ENCODE measurements at regions not wholly inside any gene's neighbourhood (a gene's known extent, or its start where the extent isn't known, plus 50 kb on each side); places are given as distances from the start of the nearest gene placed in this dataset.

DNA sequence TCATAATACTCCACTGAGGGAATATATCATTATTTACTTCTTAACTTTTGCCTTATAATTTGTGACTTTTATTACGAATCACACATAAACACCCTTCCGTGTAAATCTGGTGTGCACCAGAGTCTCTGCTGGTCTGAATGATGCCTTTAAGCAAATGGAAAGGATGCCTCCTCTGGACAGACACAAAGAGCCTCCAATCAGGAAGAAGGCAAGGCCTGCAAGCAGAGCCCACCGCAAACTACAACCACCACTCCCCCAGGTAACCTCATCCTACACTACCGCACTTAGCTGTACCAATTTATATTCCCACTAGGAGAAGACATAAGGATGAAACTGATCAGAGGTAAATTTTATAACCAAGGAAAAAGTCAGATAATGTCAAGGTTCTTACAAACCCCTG lies 137.6 kb downstream of the KLF12 start:
- Histone ChIP-seq H3K27me3 (ENCODE audit: control insufficient read depth, insufficient read depth, low read length) (no peaks in the 10 kb centered on the region), H3K4me2 (ENCODE audit: low read depth, low read length) (no peak overlapping the region), H3K23ac (ENCODE audit: low read depth, low read length) (no peak overlapping the region), H2AK9ac (replicated peaks; ENCODE audit: low read depth, low read length, poor library complexity) (no peak overlapping the region), H2AK5ac (ENCODE audit: low read depth, low read length) (no peak overlapping the region), H2BK20ac (ENCODE audit: low read depth, low read length) (no peak overlapping the region), H3K79me1 (ENCODE audit: low read depth in 1 of 2, low read length in 2 of 2) (peaks cover 34 to 46% of the 10 kb centered on the region in 2 experiments), H3K56ac (ENCODE audit: extremely low read depth, insufficient read depth, low read length) (no peak overlapping the region), H4K20me1 (ENCODE audit: insufficient read depth, low read length) (peaks cover 4% of the 10 kb centered on the region; the same call in 1 of the 2 replicates), H3K4me3 (ENCODE audit: insufficient read depth, low read depth, low read length) (no peak overlapping the region), H2BK5ac (ENCODE audit: low read depth, low read length, poor library complexity, severe bottlenecking) (no peak overlapping the region), H3K9me1 (ENCODE audit: insufficient read depth, low read length) (peaks cover 5% of the 10 kb centered on the region; the same call in 1 of the 2 replicates), H4K91ac (ENCODE audit: insufficient read depth, low read depth, low read length) (no peak overlapping the region), H3K9me3 (ENCODE audit: control insufficient read depth, insufficient read depth, low read length) (no peaks in the 10 kb centered on the region), H4K5ac (ENCODE audit: low read depth, low read length) (no peak overlapping the region), H3K4ac (ENCODE audit: low read depth, low read length) (no peak overlapping the region), H3K9ac (ENCODE audit: low read depth, low read length) (no peak overlapping the region), H3K4me1 (ENCODE audit: control insufficient read depth, insufficient read depth, low read length) (no peaks in the 10 kb centered on the region), H4K8ac (ENCODE audit: low read depth in 2 of 2, low read length in 2 of 2) (no peak overlapping the region), H3K36me3 (ENCODE audit: control insufficient read depth, insufficient read depth, low read length) (peaks cover 5% of the 10 kb centered on the region), H2AFZ (replicated peaks; ENCODE audit: low read length, poor library complexity) (no peak overlapping the region), H3K14ac (replicated peaks; ENCODE audit: low read depth, low read length) (no peak overlapping the region), H2BK120ac (ENCODE audit: low read depth, low read length) (no peak overlapping the region), H3K27ac (ENCODE audit: insufficient read depth, low read length) (no peak overlapping the region), H3K18ac (ENCODE audit: low read depth, low read length) (no peak overlapping the region), H2BK15ac (ENCODE audit: low read depth, low read length) (no peak overlapping the region)
- in situ Hi-C loops (cut with MboI; ENCODE audit: low sequenced_read_pairs) (no loop called here), dilution Hi-C loops (cut with HindIII; ENCODE audit: low sequenced_read_pairs, unreplicated experiment) (no loop called here), intact Hi-C loops (cut with micrococcal nuclease) (no loop called here)
- DNase-seq (no peak), ATAC-seq (ENCODE audit: low read depth) (no peak)
- 90% methylated on average over 2 of the region's 4 CpGs; no CpG with 5 or more reads in 1 of the 2 experiments for WGBS, 2 experiments (ENCODE audit: extremely low coverage in 2 of 2, insufficient read length in 1 of 2)
- ChIA-PET POLR2A (ENCODE audit: unreplicated experiment) (no interaction called here), CTCF (no interaction called here)
- no TSS peak for BruUV-seq (replicated peaks)
- no peak for TF ChIP-seq BHLHE40 (IDR thresholded peaks at IDR 0.05; ENCODE audit: low read depth, low read length)
